Left lung (tissue), 4 donors: ENCODE measurements at regions not wholly inside any gene's neighbourhood (a gene's known extent, or its start where the extent isn't known, plus 50 kb on each side); places are given as distances from the start of the nearest gene placed in this dataset.

Experiments used
- ATAC-seq: fragments of 200-7000 bp; cut with Tn5 transposase; one replicate; pipeline ENCODE4 v1.9.1; 2020; ENCODE audit warnings: moderate library complexity
- DNase-seq, 4 donors: peaks; one replicate each; pipeline ENCODE4 v3.0.0-alpha.2; 2013 to 2020
- H3K27ac ChIP-seq, 2 donors: fragments of 200-600 bp; sonication (generic) in 1 of 2; one replicate each; pipeline versions ENCODE4 v1.5.0 to v1.8.0; 2020 to 2021
- H3K27me3 ChIP-seq, 2 donors: fragments of 200-600 bp; sonication (generic) in 1 of 2; one replicate each; pipeline versions ENCODE4 v1.5.0 to v1.8.0; 2020 to 2021
- H3K36me3 ChIP-seq, 2 donors: fragments of 200-600 bp; sonication (generic) in 1 of 2; one replicate each; pipeline versions ENCODE4 v1.5.0 to v1.8.0; 2020 to 2021
- H3K4me1 ChIP-seq, 2 donors: fragments of 200-600 bp; one replicate each; pipeline ENCODE4 v1.8.0; 2021
- H3K4me3 ChIP-seq, 2 donors: fragments of 200-600 bp; sonication (generic) in 1 of 2; one replicate each; pipeline versions ENCODE4 v1.5.0 to v1.8.0; 2020 to 2021; ENCODE audit warnings: mild to moderate bottlenecking in 1 of 2
- H3K9me3 ChIP-seq, 2 donors: fragments of 200-600 bp; sonication (generic) in 1 of 2; one replicate each; pipeline versions ENCODE4 v1.5.0 to v1.8.0; 2020 to 2021
- intact Hi-C, 2 donors: fragments of 100-400 bp; cut with DNase I; formaldehyde crosslinking; loops; one replicate each; pipeline versions ENCODE4 v1.11.2 to v1.14.2; 2022
- TF ChIP-seq, protein P1 (sequence below), 2 donors: fragments of 200-600 bp; sonication (generic) in 1 of 2; IDR thresholded peaks; one replicate each; pipeline versions ENCODE4 v1.5.0 to v1.8.0; 2021; ENCODE audit warnings: antibody characterized with exemption in 2 of 2
- donor health status: DM: no; HTN: yes; CAD: no.
- donor health status: DM: no; HTN: no; CAD: no.

- Histone ChIP-seq H3K9me3 (no peaks in the 10 kb centered on the region), H3K4me3 (no peak overlapping the region), H3K4me1 (no peaks in the 10 kb centered on the region), H3K27me3 (no peaks in the 10 kb centered on the region), H3K27ac (no peak overlapping the region), H3K36me3 (no peaks in the 10 kb centered on the region)
- ATAC-seq, result no peak
- intact Hi-C loops, result no loop called here
- TF ChIP-seq, protein P1, sequence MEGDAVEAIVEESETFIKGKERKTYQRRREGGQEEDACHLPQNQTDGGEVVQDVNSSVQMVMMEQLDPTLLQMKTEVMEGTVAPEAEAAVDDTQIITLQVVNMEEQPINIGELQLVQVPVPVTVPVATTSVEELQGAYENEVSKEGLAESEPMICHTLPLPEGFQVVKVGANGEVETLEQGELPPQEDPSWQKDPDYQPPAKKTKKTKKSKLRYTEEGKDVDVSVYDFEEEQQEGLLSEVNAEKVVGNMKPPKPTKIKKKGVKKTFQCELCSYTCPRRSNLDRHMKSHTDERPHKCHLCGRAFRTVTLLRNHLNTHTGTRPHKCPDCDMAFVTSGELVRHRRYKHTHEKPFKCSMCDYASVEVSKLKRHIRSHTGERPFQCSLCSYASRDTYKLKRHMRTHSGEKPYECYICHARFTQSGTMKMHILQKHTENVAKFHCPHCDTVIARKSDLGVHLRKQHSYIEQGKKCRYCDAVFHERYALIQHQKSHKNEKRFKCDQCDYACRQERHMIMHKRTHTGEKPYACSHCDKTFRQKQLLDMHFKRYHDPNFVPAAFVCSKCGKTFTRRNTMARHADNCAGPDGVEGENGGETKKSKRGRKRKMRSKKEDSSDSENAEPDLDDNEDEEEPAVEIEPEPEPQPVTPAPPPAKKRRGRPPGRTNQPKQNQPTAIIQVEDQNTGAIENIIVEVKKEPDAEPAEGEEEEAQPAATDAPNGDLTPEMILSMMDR (IDR thresholded peaks at IDR 0.05), result no peak
- no peak for DNase-seq
Observed at GRCh38 chr2:126299469-126299976, 356.4 kb upstream of the GYPC start.

GRCh38 chr2:126300348-126300747 lies 355.6 kb upstream of the GYPC start:
- DNase-seq (no peak), ATAC-seq (no peak)
- TF ChIP-seq, protein P1 (IDR thresholded peaks at IDR 0.05), result no peak
- H3K27me3 ChIP-seq, result no peaks in the 10 kb centered on the region
- H3K9me3 ChIP-seq, result no peaks in the 10 kb centered on the region
- H3K27ac ChIP-seq, result no peak overlapping the region
- H3K4me1 ChIP-seq, result no peaks in the 10 kb centered on the region
- intact Hi-C loops, result no loop called here
- no peak overlapping the region for H3K4me3 ChIP-seq
- H3K36me3 ChIP-seq, result no peaks in the 10 kb centered on the region

GRCh38 chr2:126302043-126302442 lies 353.9 kb upstream of the GYPC start:
- H3K9me3 ChIP-seq, result no peaks in the 10 kb centered on the region
- intact Hi-C loops, result no loop called here
- DNase-seq (no peak), ATAC-seq (no peak)
- H3K27me3 ChIP-seq, result no peaks in the 10 kb centered on the region
- H3K36me3 ChIP-seq, result no peaks in the 10 kb centered on the region
- no peak overlapping the region for H3K27ac ChIP-seq
- TF ChIP-seq, protein P1 (IDR thresholded peaks at IDR 0.05), result no peak
- H3K4me1 ChIP-seq, result no peaks in the 10 kb centered on the region
- H3K4me3 ChIP-seq, result no peak overlapping the region

- Histone ChIP-seq H3K4me3 (no peak overlapping the region), H3K4me1 (no peaks in the 10 kb centered on the region), H3K27ac (no peak overlapping the region), H3K27me3 (no peaks in the 10 kb centered on the region), H3K9me3 (no peaks in the 10 kb centered on the region), H3K36me3 (no peaks in the 10 kb centered on the region)
- intact Hi-C loops, result no loop called here
- ATAC-seq, result no peak
- no peak for DNase-seq
- TF ChIP-seq, protein P1 (IDR thresholded peaks at IDR 0.05), result no peak
Observed at GRCh38 chr2:126303113-126303512, 352.8 kb upstream of the GYPC start.

DNA sequence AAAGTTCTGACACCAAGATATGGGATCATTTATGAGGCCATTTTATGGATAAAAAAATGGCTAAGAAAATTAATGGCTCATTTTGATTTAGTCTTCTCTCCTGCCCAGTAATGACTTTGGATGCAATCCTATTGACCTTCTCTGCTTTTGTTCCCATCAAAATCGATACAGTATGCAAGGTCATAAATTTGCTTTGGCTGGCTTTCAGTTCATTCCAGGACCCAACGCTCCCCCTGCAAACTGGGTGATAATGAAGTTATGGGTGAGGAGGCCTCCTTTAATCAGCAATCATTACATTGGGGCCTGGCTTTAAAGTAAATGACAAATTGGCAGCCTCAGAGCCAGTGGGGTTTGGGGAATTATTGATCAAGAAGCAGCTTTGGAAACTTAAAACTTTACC lies 351.8 kb upstream of the GYPC start:
- no peaks in the 10 kb centered on the region for H3K4me1 ChIP-seq
- ATAC-seq, result no peak

More for the DNA sequence above, 351.8 kb upstream of the GYPC start:
- Histone ChIP-seq H3K4me3 (no peak overlapping the region), H3K36me3 (no peaks in the 10 kb centered on the region), H3K9me3 (no peaks in the 10 kb centered on the region), H3K27ac (no peak overlapping the region), H3K27me3 (no peaks in the 10 kb centered on the region)
- intact Hi-C loops, result no loop called here
- no peak for DNase-seq
- TF ChIP-seq, protein P1 (IDR thresholded peaks at IDR 0.05), result no peak
